Right cardiac atrium (tissue), 5 donors: ENCODE measurements at regions not wholly inside any gene's neighbourhood (a gene's known extent, or its start where the extent isn't known, plus 50 kb on each side); places are given as distances from the start of the nearest gene placed in this dataset.
"Not testable (repeated sequence)": the region's sequence is repeated elsewhere in the genome, so short reads cannot be mapped to it uniquely, and the experiment has no call there.

Experiments used
- ATAC-seq, 2 donors: fragments of 200-7000 bp; cut with Tn5 transposase; one replicate each; pipeline versions ENCODE4 v1.8.0 to v1.9.1; 2020; ENCODE audit warnings: moderate library complexity in 2 of 2, mild to moderate bottlenecking in 1 of 2
- DNase-seq, 3 donors: peaks; one replicate each; pipeline ENCODE4 v3.0.0-alpha.2; 2020
- H3K27ac ChIP-seq: one replicate; pipeline ENCODE4 v1.5.1; 2013; ENCODE audit warnings: mild to moderate bottlenecking, low read length, control low read depth, moderate library complexity
- H3K27me3 ChIP-seq: one replicate; pipeline ENCODE4 v1.6.1; 2013; ENCODE audit not compliant: control insufficient read depth, insufficient read depth
- H3K4me1 ChIP-seq: one replicate; pipeline ENCODE4 v1.6.1; 2013; ENCODE audit warnings: low read length; ENCODE audit not compliant: control insufficient read depth, insufficient read depth
- H3K4me3 ChIP-seq: one replicate; pipeline ENCODE4 v1.5.1; 2013; ENCODE audit warnings: low read length, control low read depth
- H3K9me3 ChIP-seq: one replicate; pipeline ENCODE4 v1.6.1; 2013; ENCODE audit warnings: low read length; ENCODE audit not compliant: control insufficient read depth
- WGBS: extraction: QIAGEN DNeasy Blood & Tissue Kit; methylation state at CpG from one replicate; pipeline ENCODE4 v1.1.7; 2013; 5-methylcytosine and 5-hydroxymethylcytosine counted together
- intact Hi-C, 4 donors: fragments of 100-400 bp; cut with DNase I; formaldehyde crosslinking; loops; one replicate each; pipeline versions ENCODE4 v1.11.0 to v1.14.0; 2022 to 2023
- donor health status: healthy with polysubstance abuse.
- donor health status: DM: no; HTN: yes; CAD: no.
- donor health status: DM: no; HTN: no; CAD: no.
- donor health status: DM: no; HTN: yes; CAD: no; lungs with severe emphysema.
- donor health status: DM: yes; HTN: yes; CAD: no.

GRCh38 chr1:98121646-98122045 lies 200.8 kb upstream of the DPYD start:
- H3K4me1 ChIP-seq: no peaks in the 10 kb centered on the region
- intact Hi-C loops: no loop called here
- 0% methylated on average over 1 of the region's 1 CpG for WGBS
- no peaks in the 10 kb centered on the region for H3K27me3 ChIP-seq
- no peak overlapping the region for H3K27ac ChIP-seq
- no peaks in the 10 kb centered on the region for H3K9me3 ChIP-seq
- no peak for DNase-seq
- no peak for ATAC-seq
- H3K4me3 ChIP-seq: no peak overlapping the region

DNA sequence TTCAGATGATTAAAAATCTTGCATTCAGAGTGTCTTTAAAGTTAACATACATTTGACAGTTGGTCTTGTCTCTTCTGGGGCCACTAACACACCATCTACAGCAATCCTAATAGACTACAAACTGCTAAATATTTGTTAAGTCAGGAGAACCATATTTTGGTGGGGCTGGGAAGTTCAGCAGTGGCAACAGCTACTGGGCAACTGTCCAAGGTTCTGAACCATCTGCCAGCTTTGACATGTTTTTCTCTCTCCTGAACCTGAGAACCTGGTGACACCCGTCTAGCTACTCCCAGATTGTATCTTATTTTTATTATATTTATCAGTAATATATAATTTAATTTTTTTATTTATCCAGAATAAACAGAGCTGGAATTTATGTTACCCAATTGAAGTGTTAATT lies 199.0 kb upstream of the DPYD start:
- intact Hi-C loops: no loop called here
- ATAC-seq (no peak), DNase-seq (no peak)
- Histone ChIP-seq H3K4me3 (no peak overlapping the region), H3K27ac (no peak overlapping the region), H3K9me3 (no peaks in the 10 kb centered on the region), H3K4me1 (no peaks in the 10 kb centered on the region), H3K27me3 (no peaks in the 10 kb centered on the region)
- WGBS: 14% methylated on average over 1 of the region's 1 CpG

- no peak for ATAC-seq
- no peak overlapping the region for H3K4me3 ChIP-seq
- no peaks in the 10 kb centered on the region for H3K27me3 ChIP-seq
- DNase-seq: no peak
- H3K4me1 ChIP-seq: no peaks in the 10 kb centered on the region
- 69% methylated on average over 1 of the region's 1 CpG for WGBS
- H3K9me3 ChIP-seq: no peaks in the 10 kb centered on the region
- no peak overlapping the region for H3K27ac ChIP-seq
- intact Hi-C loops: no loop called here
Measured at GRCh38 chr1:98113811-98114210, 193.0 kb upstream of the DPYD start.

DNA sequence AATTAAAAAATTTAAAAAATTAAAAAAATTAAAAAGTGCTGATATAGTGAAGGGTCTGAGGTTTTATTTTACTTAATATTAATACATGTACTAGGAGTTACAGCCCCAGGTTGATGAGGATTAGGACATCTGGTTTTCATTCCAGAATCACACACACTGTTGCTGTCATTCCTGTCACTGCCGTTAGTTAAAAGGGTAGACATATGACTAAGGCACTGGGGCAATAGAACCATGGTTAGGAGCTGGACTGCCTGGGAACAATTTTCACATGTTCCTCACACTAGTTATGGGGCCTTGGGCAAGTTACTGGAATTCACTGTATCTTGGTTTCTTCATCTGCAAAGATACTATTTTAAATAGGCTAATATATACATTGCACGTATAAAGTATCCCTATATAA lies 191.8 kb upstream of the DPYD start:
- Histone ChIP-seq H3K4me3 (no peak overlapping the region), H3K27me3 (no peaks in the 10 kb centered on the region), H3K27ac (no peak overlapping the region), H3K9me3 (peaks cover 1% of the 10 kb centered on the region), H3K4me1 (no peaks in the 10 kb centered on the region)
- 89% methylated on average over 2 of the region's 2 CpGs for WGBS
- DNase-seq (no peak), ATAC-seq (no peak)
- intact Hi-C loops: no loop called here

DNA sequence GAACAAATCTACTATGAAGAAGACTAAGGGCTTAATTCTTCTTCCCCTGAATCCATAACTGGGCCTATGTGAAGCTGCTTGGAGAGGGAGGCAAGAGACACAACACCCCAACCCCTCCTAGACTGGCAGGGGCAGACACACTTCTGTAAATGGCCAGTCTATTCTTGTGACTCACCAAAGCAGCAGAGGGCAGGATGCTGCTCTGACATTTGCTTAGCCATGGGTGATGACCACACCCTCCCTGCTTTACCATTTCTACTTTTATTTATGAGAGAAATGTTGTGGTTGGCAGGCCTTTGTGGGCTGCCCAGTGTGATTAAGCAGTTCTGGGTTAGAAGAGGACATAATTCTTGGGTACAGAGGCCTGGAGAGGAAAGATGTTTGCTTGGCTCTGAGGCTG lies 189.8 kb upstream of the DPYD start:
- no peaks in the 10 kb centered on the region for H3K27me3 ChIP-seq
- no peak overlapping the region for H3K27ac ChIP-seq
- ATAC-seq (no peak), DNase-seq (no peak)
- H3K4me1 ChIP-seq: no peaks in the 10 kb centered on the region
- peaks cover 1% of the 10 kb centered on the region for H3K9me3 ChIP-seq
- no peak overlapping the region for H3K4me3 ChIP-seq
- intact Hi-C loops: no loop called here

GRCh38 chr1:98108378-98108777 lies 187.5 kb upstream of the DPYD start:
- ATAC-seq, H3K9me3 ChIP-seq, H3K4me3 ChIP-seq, H3K4me1 ChIP-seq, H3K27ac ChIP-seq, DNase-seq, H3K27me3 ChIP-seq, intact Hi-C loops: not testable (repeated sequence)
- WGBS: 67% methylated on average over 1 of the region's 1 CpG

- intact Hi-C loops: no loop called here
- Histone ChIP-seq H3K27me3 (no peaks in the 10 kb centered on the region), H3K27ac (no peak overlapping the region), H3K4me1 (no peaks in the 10 kb centered on the region), H3K9me3 (peaks cover 1% of the 10 kb centered on the region), H3K4me3 (no peak overlapping the region)
- WGBS: 81% methylated on average over 1 of the region's 1 CpG
- ATAC-seq (no peak), DNase-seq (no peak)
Measured at GRCh38 chr1:98107256-98107655, 186.4 kb upstream of the DPYD start.

DNA sequence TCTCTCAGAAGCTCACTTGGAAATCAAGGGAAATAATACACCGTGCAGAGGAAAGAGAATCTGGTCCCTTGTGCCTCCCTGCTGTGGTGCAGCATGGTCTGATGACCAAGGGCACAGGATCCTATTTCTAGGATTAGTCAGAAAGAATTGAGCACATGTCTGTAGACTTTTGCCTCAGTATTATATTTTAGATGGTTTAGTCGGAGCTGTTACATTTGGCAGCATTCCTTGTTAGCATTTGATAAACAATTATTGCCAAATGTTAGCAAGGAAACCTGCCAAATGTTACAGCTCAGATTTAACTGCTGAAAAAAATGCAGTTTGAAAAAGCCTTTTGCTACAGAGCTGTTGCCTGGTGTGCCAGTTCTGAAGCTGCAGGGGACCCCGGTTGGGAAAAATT lies 183.5 kb upstream of the DPYD start:
- ATAC-seq (peak; percentile 34 to 70), DNase-seq (no peak)
- Histone ChIP-seq H3K27me3 (no peaks in the 10 kb centered on the region), H3K9me3 (peaks cover 1% of the 10 kb centered on the region), H3K4me1 (no peaks in the 10 kb centered on the region), H3K4me3 (no peak overlapping the region), H3K27ac (no peak overlapping the region)
- intact Hi-C loops: no loop called here
- 27% methylated on average over 3 of the region's 3 CpGs for WGBS

DNA sequence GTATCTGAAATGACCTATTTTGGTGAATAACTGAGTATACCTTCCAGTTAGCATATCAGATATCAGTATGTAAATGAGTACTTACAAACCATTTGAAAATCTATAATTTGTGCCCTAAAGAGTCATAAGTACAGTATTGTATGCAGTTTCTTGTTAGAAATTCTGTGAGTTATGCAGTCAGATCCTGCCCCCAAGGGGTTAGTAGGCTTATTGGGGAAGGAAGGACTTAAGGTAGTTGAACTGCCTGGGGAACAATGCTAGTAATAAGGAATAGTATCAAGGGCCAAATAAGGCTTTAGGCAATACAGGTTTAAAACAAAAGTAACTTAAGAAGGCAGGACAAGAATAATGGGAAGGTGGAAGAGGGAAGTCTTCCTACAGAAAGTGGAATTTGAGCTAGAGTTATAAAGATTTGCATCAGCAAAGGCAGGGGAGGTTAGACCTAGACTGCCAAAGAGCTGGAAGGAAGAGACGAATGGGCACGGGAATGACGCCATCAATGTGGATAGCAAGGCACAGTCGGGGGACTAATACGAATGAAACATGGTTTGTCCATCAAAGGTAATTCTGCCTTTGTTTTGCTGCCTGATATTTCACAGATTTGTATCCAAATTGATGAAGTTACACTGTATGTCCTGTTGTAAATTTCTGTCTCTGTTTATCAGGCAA lies 182.9 kb upstream of the DPYD start:
- peaks cover 1% of the 10 kb centered on the region for H3K9me3 ChIP-seq
- H3K27ac ChIP-seq: no peak overlapping the region
- 48% methylated on average over 5 of the region's 5 CpGs for WGBS
- intact Hi-C loops: no loop called here
- ATAC-seq (no peak), DNase-seq (no peak)
- H3K27me3 ChIP-seq: no peaks in the 10 kb centered on the region
- no peak overlapping the region for H3K4me3 ChIP-seq
- no peaks in the 10 kb centered on the region for H3K4me1 ChIP-seq

GRCh38 chr1:98102345-98103030 lies 181.7 kb upstream of the DPYD start:
- Histone ChIP-seq H3K4me1 (no peaks in the 10 kb centered on the region), H3K27ac (no peak overlapping the region), H3K4me3 (no peak overlapping the region), H3K27me3 (no peaks in the 10 kb centered on the region), H3K9me3 (no peaks in the 10 kb centered on the region)
- DNase-seq: no peak
- intact Hi-C loops: no loop called here
- WGBS: 68% methylated on average over 4 of the region's 4 CpGs
- ATAC-seq: no peak

DNA sequence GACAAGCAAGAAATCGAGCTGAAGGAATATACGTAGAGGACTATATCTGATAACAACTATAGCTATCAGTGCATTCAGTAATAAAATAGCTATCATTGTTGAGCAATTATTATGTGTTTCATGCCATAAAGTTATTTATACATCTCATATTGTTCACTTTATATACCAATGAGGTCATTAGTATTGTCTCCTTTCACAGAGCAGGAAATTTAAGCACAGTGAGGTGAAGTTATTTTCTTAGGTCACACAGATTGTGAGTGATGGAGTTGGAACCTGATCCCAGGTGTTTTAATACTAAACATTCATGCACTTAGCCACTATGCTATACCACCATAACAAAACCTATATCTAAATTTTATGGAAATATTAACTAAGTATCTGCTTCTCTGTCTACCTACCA lies 180.5 kb upstream of the DPYD start:
- Histone ChIP-seq H3K9me3 (no peaks in the 10 kb centered on the region), H3K27ac (no peak overlapping the region), H3K4me3 (no peak overlapping the region), H3K4me1 (no peaks in the 10 kb centered on the region), H3K27me3 (no peaks in the 10 kb centered on the region)
- intact Hi-C loops: no loop called here
- ATAC-seq: no peak
- 81% methylated on average over 2 of the region's 2 CpGs for WGBS
- no peak for DNase-seq

DNA sequence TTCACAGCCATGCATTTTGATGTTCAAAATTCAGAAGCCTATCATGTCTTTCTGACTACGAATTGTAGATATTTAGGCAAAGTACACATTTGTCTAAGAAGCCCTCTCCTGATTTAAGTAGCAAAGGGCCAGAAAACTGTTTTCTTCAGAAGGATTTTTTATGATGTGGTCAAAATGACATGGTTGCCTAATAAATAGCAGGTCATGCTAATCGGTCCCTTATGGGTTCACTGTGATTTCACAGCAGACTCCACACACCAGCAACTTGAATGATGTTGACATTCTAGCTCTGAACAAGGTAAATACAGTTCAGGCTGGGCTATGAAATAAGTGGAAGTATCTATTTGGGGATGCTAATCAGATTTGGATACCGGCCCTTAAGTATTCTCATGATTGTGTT lies 178.7 kb upstream of the DPYD start:
- DNase-seq: no peak
- ATAC-seq: no peak
- Histone ChIP-seq H3K4me3 (no peak overlapping the region), H3K9me3 (no peaks in the 10 kb centered on the region), H3K27ac (no peak overlapping the region), H3K27me3 (no peaks in the 10 kb centered on the region), H3K4me1 (no peaks in the 10 kb centered on the region)
- intact Hi-C loops: no loop called here
- 76% methylated on average over 3 of the region's 3 CpGs for WGBS
